Prostate gland (tissue), 2 donors: ENCODE measurements at regions not wholly inside any gene's neighbourhood (a gene's known extent, or its start where the extent isn't known, plus 50 kb on each side); places are given as distances from the start of the nearest gene placed in this dataset.

ENCODE experiments used
- DNase-seq: peaks from one replicate; pipeline ENCODE4 v3.0.0-alpha.2; 2019; ENCODE audit warnings: low spot score
- H3K27ac ChIP-seq, 2 donors: fragments of 200-600 bp; sonication (generic); 2 replicates each; pipeline ENCODE4 v1.5.1; 2017 to 2019
- H3K27me3 ChIP-seq: fragments of 200-600 bp; sonication (generic); replicated peaks from 2 replicates; pipeline ENCODE4 v1.5.1; 2019; ENCODE audit not compliant: insufficient read depth
- H3K36me3 ChIP-seq, 2 donors: fragments of 200-600 bp; sonication (generic); 1 replicate in 1 of 2; 2 replicates in 1 of 2; pipeline versions ENCODE4 v1.5.1 to v1.8.1; 2017 to 2019
- H3K4me1 ChIP-seq: fragments of 200-600 bp; sonication (generic); replicated peaks from 2 replicates; pipeline ENCODE4 v1.5.1; 2019
- H3K4me3 ChIP-seq, 2 donors: fragments of 200-600 bp; sonication (generic); 2 replicates each; pipeline ENCODE4 v1.5.1; 2017 to 2019
- H3K9me3 ChIP-seq: fragments of 200-600 bp; sonication (generic); 2 replicates; pipeline ENCODE4 v1.5.1; 2017
- POLR2A ChIP-seq: fragments of 450-650 bp; IDR thresholded peaks from one replicate; pipeline ENCODE4 v1.6.1; 2016; ENCODE audit warnings: antibody characterized with exemption, mild to moderate bottlenecking
- POLR2AphosphoS5 ChIP-seq: sonication (generic); formaldehyde crosslinking; IDR thresholded peaks from one replicate; pipeline ENCODE4 v1.6.1; 2017; ENCODE audit warnings: antibody characterized with exemption
- WGBS: methylation state at CpG from one replicate; pipeline ENCODE4 v1.1.5; 2018; 5-methylcytosine and 5-hydroxymethylcytosine counted together
- intact Hi-C: fragments of 100-400 bp; cut with DNase I; formaldehyde crosslinking; loops from one replicate; pipeline ENCODE4 v1.14.2; 2022
- TF ChIP-seq, protein P1 (sequence below), 4 experiments: fragments of 200-600 bp in 2 of 4; fragments of 450-650 bp in 2 of 4; sonication (generic) in 2 of 4; IDR thresholded peaks; 1 replicate in 3 of 4; 2 replicates in 1 of 4; pipeline ENCODE4 v1.5.1; 2016 to 2019; ENCODE audit warnings: antibody characterized with exemption in 4 of 4, mild to moderate bottlenecking in 2 of 4, moderate library complexity in 2 of 4

DNA sequence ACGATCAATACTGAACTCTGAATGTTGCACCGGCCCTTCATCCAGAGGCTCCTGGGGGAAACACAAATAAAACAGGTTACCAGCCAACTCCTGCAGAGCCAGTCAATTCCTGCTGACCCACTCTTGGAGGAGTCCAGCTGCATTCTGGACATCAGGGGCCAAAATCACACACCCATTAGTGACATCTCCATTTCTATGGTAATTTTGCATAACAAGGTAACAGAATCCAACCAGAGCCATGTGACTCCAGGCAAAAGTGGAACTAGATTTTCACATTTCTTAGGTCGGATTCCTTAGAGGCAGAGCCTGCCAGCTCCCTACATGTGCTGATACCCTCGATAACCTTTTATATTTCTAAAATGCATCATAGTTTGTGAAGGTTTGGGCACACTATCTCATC is 119.2 kb upstream of the CTNNB1 start:
- no peaks in the 10 kb centered on the region for H3K36me3 ChIP-seq
- TF ChIP-seq, protein P1, sequence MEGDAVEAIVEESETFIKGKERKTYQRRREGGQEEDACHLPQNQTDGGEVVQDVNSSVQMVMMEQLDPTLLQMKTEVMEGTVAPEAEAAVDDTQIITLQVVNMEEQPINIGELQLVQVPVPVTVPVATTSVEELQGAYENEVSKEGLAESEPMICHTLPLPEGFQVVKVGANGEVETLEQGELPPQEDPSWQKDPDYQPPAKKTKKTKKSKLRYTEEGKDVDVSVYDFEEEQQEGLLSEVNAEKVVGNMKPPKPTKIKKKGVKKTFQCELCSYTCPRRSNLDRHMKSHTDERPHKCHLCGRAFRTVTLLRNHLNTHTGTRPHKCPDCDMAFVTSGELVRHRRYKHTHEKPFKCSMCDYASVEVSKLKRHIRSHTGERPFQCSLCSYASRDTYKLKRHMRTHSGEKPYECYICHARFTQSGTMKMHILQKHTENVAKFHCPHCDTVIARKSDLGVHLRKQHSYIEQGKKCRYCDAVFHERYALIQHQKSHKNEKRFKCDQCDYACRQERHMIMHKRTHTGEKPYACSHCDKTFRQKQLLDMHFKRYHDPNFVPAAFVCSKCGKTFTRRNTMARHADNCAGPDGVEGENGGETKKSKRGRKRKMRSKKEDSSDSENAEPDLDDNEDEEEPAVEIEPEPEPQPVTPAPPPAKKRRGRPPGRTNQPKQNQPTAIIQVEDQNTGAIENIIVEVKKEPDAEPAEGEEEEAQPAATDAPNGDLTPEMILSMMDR (IDR thresholded peaks at IDR 0.05), result no peak
- TF ChIP-seq POLR2AphosphoS5, result no peak
- TF ChIP-seq POLR2A, result no peak
- WGBS, result 80% methylated on average over 4 of the region's 4 CpGs
- no peaks in the 10 kb centered on the region for H3K27me3 ChIP-seq
- DNase-seq, result no peak
- H3K4me3 ChIP-seq, result no peak overlapping the region
- no peaks in the 10 kb centered on the region for H3K9me3 ChIP-seq
- intact Hi-C loops, result no loop called here
- H3K4me1 ChIP-seq, result no peaks in the 10 kb centered on the region
- H3K27ac ChIP-seq, result no peak overlapping the region

DNA sequence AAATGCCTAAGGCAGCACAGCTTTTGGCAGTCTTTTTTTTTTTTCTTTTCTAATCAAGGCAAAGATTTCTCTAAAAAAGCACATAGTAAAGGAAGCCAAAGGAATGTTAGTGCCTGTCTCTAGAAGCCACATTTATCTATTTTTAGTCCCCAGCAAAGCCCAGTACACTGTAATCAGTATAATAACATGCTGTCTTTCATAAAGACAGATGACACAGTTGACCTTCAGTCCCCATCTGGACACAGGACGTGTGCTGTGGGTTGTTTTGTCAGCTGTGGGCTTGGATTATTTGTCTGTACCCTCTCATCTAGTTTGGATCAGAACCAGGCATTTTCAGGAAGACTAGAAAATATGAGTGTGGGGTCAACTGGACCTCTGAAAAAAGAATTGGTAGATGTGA is 110.4 kb upstream of the CTNNB1 start:
- Histone ChIP-seq H3K9me3 (no peaks in the 10 kb centered on the region), H3K4me3 (no peak overlapping the region), H3K4me1 (no peaks in the 10 kb centered on the region), H3K27ac (no peak overlapping the region), H3K27me3 (no peaks in the 10 kb centered on the region), H3K36me3 (no peaks in the 10 kb centered on the region)
- 57% methylated on average over 1 of the region's 1 CpG for WGBS
- no peak for DNase-seq
- TF ChIP-seq, protein P1 (IDR thresholded peaks at IDR 0.05), result no peak
- TF ChIP-seq POLR2A (no peak), POLR2AphosphoS5 (no peak)
- intact Hi-C loops, result no loop called here

DNA sequence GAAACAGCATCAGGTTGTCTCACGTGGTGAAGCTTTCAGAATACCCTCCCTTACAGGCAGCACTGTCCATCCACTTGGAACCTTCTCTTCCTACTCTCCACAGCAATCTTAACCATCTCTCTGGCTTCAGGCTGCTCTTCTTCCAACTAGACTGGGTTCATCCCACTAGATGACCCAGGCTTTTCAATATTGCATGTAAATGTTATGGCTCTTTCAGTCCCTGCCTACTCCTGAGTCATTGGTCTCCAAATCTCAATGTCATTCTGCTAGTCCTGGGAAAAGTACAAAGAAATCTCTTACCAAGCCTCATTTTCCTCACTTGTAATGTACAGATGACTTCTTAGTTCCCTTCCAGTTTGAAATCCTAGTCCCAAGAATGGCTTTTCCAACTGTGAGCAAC is 109.7 kb upstream of the CTNNB1 start:
- Histone ChIP-seq H3K36me3 (no peaks in the 10 kb centered on the region), H3K27me3 (no peaks in the 10 kb centered on the region), H3K4me3 (no peak overlapping the region), H3K4me1 (no peaks in the 10 kb centered on the region), H3K9me3 (no peaks in the 10 kb centered on the region), H3K27ac (no peak overlapping the region)
- intact Hi-C loops, result no loop called here
- TF ChIP-seq, protein P1 (IDR thresholded peaks at IDR 0.05), result no peak
- TF ChIP-seq POLR2AphosphoS5, result no peak
- TF ChIP-seq POLR2A, result no peak
- WGBS, result 78% methylated on average over 1 of the region's 1 CpG
- DNase-seq, result no peak

DNA sequence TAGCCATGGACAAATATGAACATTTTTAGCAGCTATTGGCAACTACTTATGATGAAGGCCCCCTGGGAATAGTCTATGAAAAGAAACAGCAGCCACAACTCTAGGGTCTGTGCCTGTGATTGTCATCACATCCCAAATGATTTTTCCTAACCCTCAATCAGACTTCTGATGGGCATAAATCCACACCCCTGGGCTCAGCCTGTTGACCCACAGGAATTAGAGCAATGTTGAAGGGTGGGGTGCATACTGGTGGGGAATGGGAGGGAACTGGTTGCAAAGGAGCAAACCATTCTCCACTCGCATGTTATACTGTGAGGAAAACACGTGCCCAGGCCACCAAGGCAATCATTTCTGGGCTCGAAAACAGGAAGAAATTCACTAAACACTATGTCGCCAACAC is 106.5 kb upstream of the CTNNB1 start:
- 68% methylated on average over 4 of the region's 4 CpGs for WGBS
- Histone ChIP-seq H3K27me3 (no peaks in the 10 kb centered on the region), H3K9me3 (no peaks in the 10 kb centered on the region), H3K36me3 (no peaks in the 10 kb centered on the region), H3K27ac (no peak overlapping the region), H3K4me3 (no peak overlapping the region), H3K4me1 (no peaks in the 10 kb centered on the region)
- intact Hi-C loops, result no loop called here
- DNase-seq, result no peak
- TF ChIP-seq, protein P1 (IDR thresholded peaks at IDR 0.05), result no peak
- TF ChIP-seq POLR2AphosphoS5 (no peak), POLR2A (no peak)

DNA sequence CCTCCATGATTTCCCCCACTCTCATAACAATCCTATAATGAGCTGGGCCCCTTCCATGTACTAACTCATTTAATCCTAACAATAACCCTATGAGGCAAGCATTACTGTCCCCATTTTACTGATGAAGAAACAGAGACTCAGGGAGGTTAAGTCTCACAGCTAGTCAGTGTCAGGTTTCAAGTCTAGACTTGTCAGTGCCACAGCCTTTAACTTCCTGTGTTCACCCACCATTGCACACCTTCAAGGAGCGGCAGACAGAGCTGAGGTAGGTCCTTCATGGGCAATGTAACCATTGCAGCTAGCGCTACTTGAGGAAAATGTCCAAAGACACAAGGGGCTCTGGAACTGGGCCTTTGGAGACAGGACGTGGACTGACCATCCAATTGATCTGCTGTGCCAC is 105.8 kb upstream of the CTNNB1 start:
- Histone ChIP-seq H3K27me3 (no peaks in the 10 kb centered on the region), H3K4me3 (no peak overlapping the region), H3K36me3 (no peaks in the 10 kb centered on the region), H3K27ac (no peak overlapping the region), H3K9me3 (no peaks in the 10 kb centered on the region), H3K4me1 (no peaks in the 10 kb centered on the region)
- TF ChIP-seq POLR2AphosphoS5 (no peak), POLR2A (no peak)
- TF ChIP-seq, protein P1 (IDR thresholded peaks at IDR 0.05), result no peak
- WGBS, result 96% methylated on average over 3 of the region's 3 CpGs
- intact Hi-C loops, result no loop called here
- no peak for DNase-seq
